ENCODE measurements at regions not wholly inside any gene's neighbourhood (a gene's known extent, or its start where the extent isn't known, plus 50 kb on each side); places are given as distances from the start of the nearest gene placed in this dataset.

- TF ChIP-seq CTCF (IDR thresholded peaks at IDR 0.05; ENCODE audit: control extremely low read depth in 1 of 3, insufficient read depth in 1 of 3, low read depth in 1 of 3, low read length in 3 of 3) (no peak), JUN (IDR thresholded peaks at IDR 0.05; ENCODE audit: low read depth, low read length) (no peak), ATF3 (IDR thresholded peaks at IDR 0.05; ENCODE audit: insufficient read depth, low read depth, low read length) (no peak), TAF7 (optimal IDR thresholded peaks at IDR 0.05; ENCODE audit: borderline replicate concordance, low read depth, low read length) (no peak), RAD21 (IDR thresholded peaks at IDR 0.05 in 1 of 2, conservative IDR thresholded peaks at IDR 0.05 in 1 of 2; ENCODE audit: low read depth in 2 of 2, low read length in 2 of 2) (no peak), SP4 (IDR thresholded peaks at IDR 0.05; ENCODE audit: low read length) (no peak), EGR1 (IDR thresholded peaks at IDR 0.05; ENCODE audit: borderline replicate concordance, low read depth, low read length) (no peak), SP2 (IDR thresholded peaks at IDR 0.05; ENCODE audit: low read length) (no peak), GTF2F1 (IDR thresholded peaks at IDR 0.05; ENCODE audit: borderline replicate concordance, low read depth, low read length) (no peak), RFX5 (IDR thresholded peaks at IDR 0.05; ENCODE audit: borderline replicate concordance, low read depth, low read length) (no peak)
Measured at GRCh38 chr7:47039089-47039648, 542.7 kb downstream of the TNS3 start.

All from H1 (cell line).